ENCODE measurements at regions not wholly inside any gene's neighbourhood (a gene's known extent, or its start where the extent isn't known, plus 50 kb on each side); places are given as distances from the start of the nearest gene placed in this dataset.

DNA sequence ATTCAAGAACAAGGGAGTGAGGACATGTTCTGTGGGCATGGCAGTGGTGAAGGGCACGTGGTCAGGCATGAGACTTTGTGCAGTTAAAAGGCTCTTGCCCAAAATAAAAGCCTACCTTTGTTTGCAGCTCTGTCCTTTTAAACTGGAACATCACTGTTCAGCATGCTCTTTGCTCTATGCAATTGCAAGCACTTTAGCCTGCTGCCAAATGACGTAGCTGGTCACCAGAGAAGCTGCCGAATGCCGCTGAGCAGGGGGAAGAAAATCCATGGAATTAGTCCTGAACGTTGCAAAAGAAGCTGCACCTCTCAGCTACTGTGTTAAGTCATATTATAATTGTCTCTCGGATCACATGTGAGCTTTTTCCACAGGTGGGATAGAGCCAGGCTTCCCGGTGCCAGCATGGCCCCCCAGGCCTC lies 176.3 kb upstream of the DIO2 start:
- TF ChIP-seq, protein P1, sequence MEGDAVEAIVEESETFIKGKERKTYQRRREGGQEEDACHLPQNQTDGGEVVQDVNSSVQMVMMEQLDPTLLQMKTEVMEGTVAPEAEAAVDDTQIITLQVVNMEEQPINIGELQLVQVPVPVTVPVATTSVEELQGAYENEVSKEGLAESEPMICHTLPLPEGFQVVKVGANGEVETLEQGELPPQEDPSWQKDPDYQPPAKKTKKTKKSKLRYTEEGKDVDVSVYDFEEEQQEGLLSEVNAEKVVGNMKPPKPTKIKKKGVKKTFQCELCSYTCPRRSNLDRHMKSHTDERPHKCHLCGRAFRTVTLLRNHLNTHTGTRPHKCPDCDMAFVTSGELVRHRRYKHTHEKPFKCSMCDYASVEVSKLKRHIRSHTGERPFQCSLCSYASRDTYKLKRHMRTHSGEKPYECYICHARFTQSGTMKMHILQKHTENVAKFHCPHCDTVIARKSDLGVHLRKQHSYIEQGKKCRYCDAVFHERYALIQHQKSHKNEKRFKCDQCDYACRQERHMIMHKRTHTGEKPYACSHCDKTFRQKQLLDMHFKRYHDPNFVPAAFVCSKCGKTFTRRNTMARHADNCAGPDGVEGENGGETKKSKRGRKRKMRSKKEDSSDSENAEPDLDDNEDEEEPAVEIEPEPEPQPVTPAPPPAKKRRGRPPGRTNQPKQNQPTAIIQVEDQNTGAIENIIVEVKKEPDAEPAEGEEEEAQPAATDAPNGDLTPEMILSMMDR (IDR thresholded peaks at IDR 0.05) = no peak
- TF ChIP-seq POLR2A (IDR thresholded peaks at IDR 0.05) (no peak), EP300 (IDR thresholded peaks at IDR 0.05) (no peak)
